ENCODE measurements at regions not wholly inside any gene's neighbourhood (a gene's known extent, or its start where the extent isn't known, plus 50 kb on each side); places are given as distances from the start of the nearest gene placed in this dataset.

DNA sequence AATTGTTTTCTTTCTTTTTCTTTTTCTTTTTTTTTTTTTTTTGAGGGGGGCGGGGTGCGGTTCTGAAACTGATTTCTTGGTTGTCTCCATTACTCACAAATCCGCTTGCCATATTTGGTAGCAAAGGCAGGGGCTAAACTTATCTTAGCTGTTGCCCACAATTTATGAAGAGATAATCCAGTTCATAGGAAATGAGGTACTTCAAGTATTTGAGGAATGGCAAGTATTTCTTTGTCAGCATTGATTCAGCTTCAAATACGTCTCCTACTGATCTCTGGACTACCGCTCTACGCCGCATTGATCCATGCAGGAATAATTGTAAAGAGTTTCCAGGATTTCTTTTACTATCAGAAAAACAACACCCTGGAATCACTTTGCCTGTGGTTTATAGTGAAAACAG is 289.2 kb upstream of the DPYD start:
- ATAC-seq: no peak
- Histone ChIP-seq H3K36me3 (no peaks in the 10 kb centered on the region), H3K9me3 (no peaks in the 10 kb centered on the region), H3K27ac (no peak overlapping the region), H3K4me1 (no peaks in the 10 kb centered on the region), H3K4me3 (no peak overlapping the region), H3K27me3 (no peaks in the 10 kb centered on the region)
- WGBS, 2 donors (ENCODE audit: low coverage in 1 of 2): 25 to 47% methylated on average over 6 of the region's 7 CpGs
- TF ChIP-seq POLR2A (IDR thresholded peaks at IDR 0.05) (no peak), POLR2AphosphoS5 (IDR thresholded peaks at IDR 0.05) (no peak), EP300 (IDR thresholded peaks at IDR 0.05) (no peak)
- TF ChIP-seq, protein P1, sequence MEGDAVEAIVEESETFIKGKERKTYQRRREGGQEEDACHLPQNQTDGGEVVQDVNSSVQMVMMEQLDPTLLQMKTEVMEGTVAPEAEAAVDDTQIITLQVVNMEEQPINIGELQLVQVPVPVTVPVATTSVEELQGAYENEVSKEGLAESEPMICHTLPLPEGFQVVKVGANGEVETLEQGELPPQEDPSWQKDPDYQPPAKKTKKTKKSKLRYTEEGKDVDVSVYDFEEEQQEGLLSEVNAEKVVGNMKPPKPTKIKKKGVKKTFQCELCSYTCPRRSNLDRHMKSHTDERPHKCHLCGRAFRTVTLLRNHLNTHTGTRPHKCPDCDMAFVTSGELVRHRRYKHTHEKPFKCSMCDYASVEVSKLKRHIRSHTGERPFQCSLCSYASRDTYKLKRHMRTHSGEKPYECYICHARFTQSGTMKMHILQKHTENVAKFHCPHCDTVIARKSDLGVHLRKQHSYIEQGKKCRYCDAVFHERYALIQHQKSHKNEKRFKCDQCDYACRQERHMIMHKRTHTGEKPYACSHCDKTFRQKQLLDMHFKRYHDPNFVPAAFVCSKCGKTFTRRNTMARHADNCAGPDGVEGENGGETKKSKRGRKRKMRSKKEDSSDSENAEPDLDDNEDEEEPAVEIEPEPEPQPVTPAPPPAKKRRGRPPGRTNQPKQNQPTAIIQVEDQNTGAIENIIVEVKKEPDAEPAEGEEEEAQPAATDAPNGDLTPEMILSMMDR (IDR thresholded peaks at IDR 0.05): no peak

DNA sequence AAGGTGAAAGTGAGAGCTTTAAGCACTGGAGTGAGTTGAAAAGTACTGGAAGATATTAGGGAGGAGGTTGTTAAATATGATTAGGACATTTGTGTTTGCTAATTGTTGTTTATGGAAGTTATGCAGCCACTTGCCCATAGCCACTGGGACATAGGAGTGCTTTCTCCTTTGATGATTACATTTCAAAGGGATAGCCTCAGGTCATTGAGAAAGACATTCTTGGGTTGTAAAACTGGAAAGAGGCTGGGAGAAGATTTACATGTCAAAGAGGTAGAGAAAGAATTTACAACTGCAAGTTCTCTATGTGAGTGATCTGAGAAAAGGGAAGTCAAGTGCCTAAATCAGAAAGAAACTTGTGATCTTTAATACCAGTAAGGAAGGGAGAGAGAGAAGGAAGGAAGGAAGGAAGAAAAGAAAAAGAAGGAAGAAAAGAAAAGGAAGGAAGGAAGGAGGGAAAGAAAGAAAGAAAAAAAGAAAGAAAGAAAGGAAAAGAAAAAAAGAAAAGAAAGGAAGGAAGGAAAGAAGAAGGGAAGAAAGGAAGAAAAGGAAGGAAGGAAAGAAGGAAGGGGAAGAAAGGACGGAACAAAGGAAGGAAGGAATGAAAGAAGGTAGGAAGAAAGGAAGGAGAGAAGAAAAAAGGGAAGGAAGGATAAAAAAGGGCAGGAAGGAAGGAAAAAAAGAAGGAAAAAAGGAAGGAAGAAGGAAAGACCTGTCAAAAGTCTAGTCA is 284.6 kb upstream of the DPYD start:
- Histone ChIP-seq H3K27me3 (no peaks in the 10 kb centered on the region), H3K9me3 (no peaks in the 10 kb centered on the region), H3K27ac (no peak overlapping the region), H3K4me1 (no peaks in the 10 kb centered on the region), H3K4me3 (no peak overlapping the region), H3K36me3 (no peaks in the 10 kb centered on the region)
- no peak for ATAC-seq
- TF ChIP-seq EP300 (IDR thresholded peaks at IDR 0.05) (no peak), POLR2AphosphoS5 (IDR thresholded peaks at IDR 0.05) (no peak), POLR2A (IDR thresholded peaks at IDR 0.05) (no peak)
- TF ChIP-seq, protein P1 (IDR thresholded peaks at IDR 0.05): no peak
- 55% methylated on average over 1 of the region's 1 CpG; no CpG with 5 or more reads in 1 of the 2 donors for WGBS, 2 donors (ENCODE audit: low coverage in 1 of 2)

DNA sequence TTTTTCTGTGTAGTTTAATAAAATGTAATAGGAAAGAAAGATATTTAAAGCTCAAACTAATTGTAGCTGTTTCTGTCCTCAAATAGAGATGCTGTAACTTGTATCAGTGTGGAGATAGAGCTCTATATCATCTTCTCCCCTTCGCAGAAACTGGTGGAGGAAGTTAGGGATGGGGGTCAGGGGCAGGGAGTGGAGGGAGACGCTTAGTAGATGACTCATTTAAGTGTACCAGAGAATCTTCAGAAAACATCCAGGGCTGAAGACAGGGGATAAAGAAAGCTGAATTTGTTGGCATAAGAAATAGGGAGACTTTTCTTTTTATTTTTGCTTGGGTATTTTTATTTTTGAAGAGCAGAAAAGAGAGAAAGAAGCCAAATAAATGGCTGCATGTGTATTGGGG is 282.6 kb upstream of the DPYD start:
- H3K27ac ChIP-seq: no peak overlapping the region
- H3K9me3 ChIP-seq: no peaks in the 10 kb centered on the region
- no peak for ATAC-seq
- H3K36me3 ChIP-seq: no peaks in the 10 kb centered on the region
- no peaks in the 10 kb centered on the region for H3K27me3 ChIP-seq
- 27 to 67% methylated on average over 1 to 2 of the region's 2 CpGs for WGBS, 2 donors (ENCODE audit: low coverage in 1 of 2)
- H3K4me1 ChIP-seq: no peaks in the 10 kb centered on the region
- no peak for TF ChIP-seq POLR2A (IDR thresholded peaks at IDR 0.05)
- H3K4me3 ChIP-seq: no peak overlapping the region

DNA sequence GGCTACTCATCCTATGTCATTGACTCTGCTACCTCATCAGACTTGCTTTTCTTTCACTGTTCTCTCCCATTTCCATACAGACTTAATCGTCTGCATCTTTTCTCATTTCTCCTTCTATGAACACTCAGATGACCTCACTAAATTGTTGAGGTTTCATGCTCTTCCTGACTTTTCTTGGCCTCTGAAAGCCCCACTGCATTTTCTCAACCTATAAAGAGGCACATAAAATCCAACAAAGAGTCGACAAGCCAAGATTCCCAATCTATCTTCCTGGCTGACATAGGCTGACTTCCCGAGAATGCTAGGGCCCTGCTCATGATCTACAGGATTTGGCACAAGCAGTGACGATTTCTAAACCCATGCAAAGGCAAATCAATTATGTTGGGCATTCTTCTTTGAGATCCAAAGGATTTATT is 280.8 kb upstream of the DPYD start:
- no peak for ATAC-seq
- H3K4me3 ChIP-seq: no peak overlapping the region
- TF ChIP-seq EP300 (IDR thresholded peaks at IDR 0.05) (no peak), POLR2A (IDR thresholded peaks at IDR 0.05) (no peak), POLR2AphosphoS5 (IDR thresholded peaks at IDR 0.05) (no peak)
- H3K27me3 ChIP-seq: no peaks in the 10 kb centered on the region
- no peaks in the 10 kb centered on the region for H3K4me1 ChIP-seq
- H3K9me3 ChIP-seq: no peaks in the 10 kb centered on the region
- no peaks in the 10 kb centered on the region for H3K36me3 ChIP-seq
- WGBS, 2 donors (ENCODE audit: low coverage in 1 of 2): 11 to 28% methylated on average over 4 of the region's 4 CpGs
- H3K27ac ChIP-seq: no peak overlapping the region

DNA sequence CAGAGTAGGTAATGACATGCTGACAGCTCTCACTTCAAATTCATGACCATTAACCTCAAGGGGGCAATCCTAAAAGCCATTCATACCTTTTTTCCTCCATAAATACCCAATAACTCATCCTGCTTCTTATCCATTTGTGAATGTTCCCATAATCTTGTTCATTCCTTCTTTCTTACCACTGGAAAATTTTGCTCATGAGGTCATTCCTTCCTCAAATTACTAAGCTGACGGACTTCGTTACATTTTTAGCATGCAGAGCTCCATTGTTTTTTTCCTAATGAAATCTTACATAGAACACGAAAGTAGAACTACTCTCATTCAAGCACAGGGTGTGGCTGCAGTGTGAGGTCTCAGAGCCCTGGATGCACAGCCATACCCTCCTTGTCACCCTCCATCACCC is 276.5 kb upstream of the DPYD start:
- H3K27me3 ChIP-seq: no peaks in the 10 kb centered on the region
- ATAC-seq: no peak
- no peak overlapping the region for H3K27ac ChIP-seq
- H3K9me3 ChIP-seq: no peaks in the 10 kb centered on the region
- no peak for TF ChIP-seq EP300 (IDR thresholded peaks at IDR 0.05)
- no peak for TF ChIP-seq POLR2AphosphoS5 (IDR thresholded peaks at IDR 0.05)
- TF ChIP-seq POLR2A (IDR thresholded peaks at IDR 0.05): no peak
- TF ChIP-seq, protein P1 (IDR thresholded peaks at IDR 0.05): no peak
- 56 to 93% methylated on average over 3 of the region's 3 CpGs for WGBS, 2 donors (ENCODE audit: low coverage in 1 of 2)
- H3K4me3 ChIP-seq: no peak overlapping the region
- no peaks in the 10 kb centered on the region for H3K4me1 ChIP-seq
- no peaks in the 10 kb centered on the region for H3K36me3 ChIP-seq

DNA sequence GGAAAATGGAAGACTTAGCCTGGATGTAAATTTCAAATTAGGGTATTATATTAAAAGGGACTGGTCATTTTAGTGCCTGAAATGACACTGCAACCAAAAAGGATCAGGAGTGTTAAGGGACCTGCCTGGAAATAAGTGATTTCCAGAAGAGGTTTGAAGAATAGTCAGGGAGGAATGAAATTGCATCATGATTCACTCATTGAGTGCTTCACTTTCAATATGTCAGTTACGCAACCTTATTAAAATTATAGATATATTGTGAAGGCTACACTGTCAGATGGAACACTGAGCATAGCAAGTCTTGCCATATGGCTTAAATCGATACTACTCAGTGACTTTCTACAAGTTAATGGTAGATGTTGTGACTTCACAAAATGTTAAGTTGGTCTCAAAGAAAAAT is 275.2 kb upstream of the DPYD start:
- Histone ChIP-seq H3K27me3 (no peaks in the 10 kb centered on the region), H3K9me3 (no peaks in the 10 kb centered on the region), H3K4me1 (no peaks in the 10 kb centered on the region), H3K27ac (no peak overlapping the region), H3K36me3 (no peaks in the 10 kb centered on the region), H3K4me3 (no peak overlapping the region)
- WGBS, 2 donors (ENCODE audit: low coverage in 1 of 2): 78 to 86% methylated on average over 2 of the region's 2 CpGs
- no peak for ATAC-seq
- TF ChIP-seq, protein P1 (IDR thresholded peaks at IDR 0.05): no peak
- TF ChIP-seq POLR2A (IDR thresholded peaks at IDR 0.05) (no peak), POLR2AphosphoS5 (IDR thresholded peaks at IDR 0.05) (no peak), EP300 (IDR thresholded peaks at IDR 0.05) (no peak)
